Neural progenitor cell (in vitro differentiated cells): ENCODE measurements at regions not wholly inside any gene's neighbourhood (a gene's known extent, or its start where the extent isn't known, plus 50 kb on each side); places are given as distances from the start of the nearest gene placed in this dataset.

Experiments
- DNase-seq: peaks from one replicate; pipeline ENCODE4 v3.0.0-alpha.2; 2016; ENCODE audit warnings: low spot score
- H2AFZ ChIP-seq: fragments of 200-600 bp; sonication (generic); replicated peaks from 2 replicates; pipeline ENCODE4 v1.6.1; 2016; ENCODE audit warnings: antibody characterized with exemption
- H3F3A ChIP-seq: fragments of 200-600 bp; sonication (generic); 2 replicates; pipeline ENCODE4 v1.6.1; 2016; ENCODE audit warnings: antibody characterized with exemption, low read depth
- H3K27ac ChIP-seq: fragments of 200-600 bp; sonication (generic); 2 replicates; pipeline ENCODE4 v1.5.1; 2016; ENCODE audit warnings: mild to moderate bottlenecking
- H3K27me3 ChIP-seq: fragments of 200-600 bp; sonication (generic); 2 replicates; pipeline ENCODE4 v1.6.1; 2016; ENCODE audit warnings: mild to moderate bottlenecking, moderate library complexity
- H3K36me3 ChIP-seq: fragments of 200-600 bp; sonication (generic); 2 replicates; pipeline ENCODE4 v1.5.1; 2016
- H3K4me1 ChIP-seq: fragments of 200-600 bp; sonication (generic); 2 replicates; pipeline ENCODE4 v1.6.1; 2016; ENCODE audit warnings: mixed run types
- H3K4me2 ChIP-seq: fragments of 200-600 bp; sonication (generic); 2 replicates; pipeline ENCODE4 v1.6.1; 2016
- H3K4me3 ChIP-seq: fragments of 200-600 bp; sonication (generic); 2 replicates; pipeline ENCODE4 v1.5.1; 2016
- H3K79me2 ChIP-seq: fragments of 200-600 bp; sonication (generic); 2 replicates; pipeline ENCODE4 v1.6.1; 2016; ENCODE audit warnings: low read depth
- H3K9ac ChIP-seq: fragments of 200-600 bp; sonication (generic); 2 replicates; pipeline ENCODE4 v1.6.1; 2016
- H3K9me3 ChIP-seq: fragments of 200-600 bp; sonication (generic); 2 replicates; pipeline ENCODE4 v1.5.1; 2016; ENCODE audit warnings: low read depth
- H4K20me1 ChIP-seq: fragments of 200-600 bp; sonication (generic); 2 replicates; pipeline ENCODE4 v1.6.1; 2016; ENCODE audit warnings: low read depth
- H3K27ac Mint-ChIP-seq: 3 replicates; pipeline ENCODE4 v1.8.0; 2021; ENCODE audit warnings: mixed read lengths
- H3K27me3 Mint-ChIP-seq: 2 replicates; pipeline ENCODE4 v1.8.0; 2022; ENCODE audit warnings: low read depth, mild to moderate bottlenecking, inconsistent platforms, moderate library complexity, mixed read lengths; ENCODE audit not compliant: insufficient read depth
- H3K36me3 Mint-ChIP-seq: 3 replicates; pipeline ENCODE4 v1.8.0; 2021; ENCODE audit warnings: mixed read lengths
- H3K4me1 Mint-ChIP-seq: 3 replicates; pipeline ENCODE4 v1.8.0; 2021; ENCODE audit warnings: mixed read lengths
- H3K4me3 Mint-ChIP-seq: 3 replicates; pipeline ENCODE4 v1.8.0; 2021; ENCODE audit warnings: mild to moderate bottlenecking, moderate library complexity, mixed read lengths
- H3K9me3 Mint-ChIP-seq: 3 replicates; pipeline ENCODE4 v1.8.0; 2020; ENCODE audit warnings: mixed read lengths
- CTCF ChIP-seq: fragments of 200-600 bp; sonication (generic); IDR thresholded peaks from 2 replicates; pipeline ENCODE4 v1.5.1; 2017; ENCODE audit warnings: antibody characterized with exemption, mild to moderate bottlenecking
- EZH2 ChIP-seq: fragments of 200-600 bp; sonication (generic); IDR thresholded peaks from 2 replicates; pipeline ENCODE4 v1.6.1; 2017; ENCODE audit warnings: antibody characterized with exemption, mild to moderate bottlenecking, moderate library complexity
- EZH2phosphoT487 ChIP-seq: fragments of 200-600 bp; sonication (generic); IDR thresholded peaks from 2 replicates; pipeline ENCODE4 v1.6.1; 2017; ENCODE audit warnings: antibody characterized with exemption

GRCh38 chr5:166909040-166909439 lies 1382.4 kb upstream of the WWC1 start:
- Mint-ChIP-seq H3K4me3 (no peak overlapping the region), H3K4me1 (peaks cover 2% of the 10 kb centered on the region), H3K9me3 (no peaks in the 10 kb centered on the region), H3K27me3 (peaks cover 5% of the 10 kb centered on the region), H3K27ac (no peak overlapping the region), H3K36me3 (no peaks in the 10 kb centered on the region)
- Histone ChIP-seq H3K27ac (no peak overlapping the region), H3K79me2 (no peaks in the 10 kb centered on the region), H3K36me3 (no peaks in the 10 kb centered on the region), H2AFZ (no peak overlapping the region), H3K4me3 (no peak overlapping the region), H3K9me3 (no peaks in the 10 kb centered on the region), H3K9ac (no peak overlapping the region), H3F3A (no peaks in the 10 kb centered on the region), H3K4me1 (no peaks in the 10 kb centered on the region), H3K4me2 (no peak overlapping the region), H4K20me1 (no peaks in the 10 kb centered on the region), H3K27me3 (no peaks in the 10 kb centered on the region)
- TF ChIP-seq CTCF (no peak), EZH2 (no peak), EZH2phosphoT487 (no peak)
- no peak for DNase-seq

- Histone ChIP-seq H3K27me3 (no peaks in the 10 kb centered on the region), H2AFZ (no peak overlapping the region), H3K4me2 (no peak overlapping the region), H3F3A (no peaks in the 10 kb centered on the region), H3K36me3 (no peaks in the 10 kb centered on the region), H3K27ac (no peak overlapping the region), H3K79me2 (no peaks in the 10 kb centered on the region), H3K9me3 (no peaks in the 10 kb centered on the region), H3K9ac (no peak overlapping the region), H3K4me3 (no peak overlapping the region), H3K4me1 (no peaks in the 10 kb centered on the region), H4K20me1 (no peaks in the 10 kb centered on the region)
- Mint-ChIP-seq H3K4me1 (peaks cover 2% of the 10 kb centered on the region), H3K36me3 (no peaks in the 10 kb centered on the region), H3K27me3 (peaks cover 5% of the 10 kb centered on the region), H3K27ac (no peak overlapping the region), H3K9me3 (no peaks in the 10 kb centered on the region), H3K4me3 (no peak overlapping the region)
- DNase-seq: no peak
- no peak for TF ChIP-seq CTCF
- no peak for TF ChIP-seq EZH2
- TF ChIP-seq EZH2phosphoT487: no peak
These were observed 1381.5 kb upstream of the WWC1 start for GRCh38 chr5:166909926-166910325.

GRCh38 chr5:166910995-166911394 lies 1380.5 kb upstream of the WWC1 start:
- no peak overlapping the region for H3K4me3 ChIP-seq
- Mint-ChIP-seq H3K27ac (no peak overlapping the region), H3K27me3 (peaks cover 5% of the 10 kb centered on the region), H3K36me3 (no peaks in the 10 kb centered on the region), H3K4me3 (no peak overlapping the region), H3K4me1 (peaks cover 2% of the 10 kb centered on the region), H3K9me3 (no peaks in the 10 kb centered on the region)
- no peak for TF ChIP-seq EZH2
- TF ChIP-seq EZH2phosphoT487: no peak
- TF ChIP-seq CTCF: no peak
- H3K9ac ChIP-seq: no peak overlapping the region
- H3K36me3 ChIP-seq: no peaks in the 10 kb centered on the region
- H4K20me1 ChIP-seq: no peaks in the 10 kb centered on the region
- H3K4me2 ChIP-seq: no peak overlapping the region
- no peak for DNase-seq
- no peaks in the 10 kb centered on the region for H3K4me1 ChIP-seq
- H3K27me3 ChIP-seq: no peaks in the 10 kb centered on the region
- no peak overlapping the region for H3K27ac ChIP-seq
- H3K79me2 ChIP-seq: no peaks in the 10 kb centered on the region
- H3F3A ChIP-seq: no peaks in the 10 kb centered on the region
- no peak overlapping the region for H2AFZ ChIP-seq
- H3K9me3 ChIP-seq: no peaks in the 10 kb centered on the region

- Mint-ChIP-seq H3K4me3 (no peak overlapping the region), H3K27me3 (peaks cover 2% of the 10 kb centered on the region), H3K9me3 (peaks cover 4% of the 10 kb centered on the region), H3K36me3 (no peaks in the 10 kb centered on the region), H3K4me1 (peaks cover 3% of the 10 kb centered on the region), H3K27ac (no peak overlapping the region)
- no peak for DNase-seq
- H3K27ac ChIP-seq: no peak overlapping the region
- no peak overlapping the region for H2AFZ ChIP-seq
- no peaks in the 10 kb centered on the region for H3K9me3 ChIP-seq
- no peaks in the 10 kb centered on the region for H3K79me2 ChIP-seq
- H3K27me3 ChIP-seq: no peaks in the 10 kb centered on the region
- H3F3A ChIP-seq: no peaks in the 10 kb centered on the region
- no peaks in the 10 kb centered on the region for H3K36me3 ChIP-seq
- TF ChIP-seq EZH2 (no peak), CTCF (no peak), EZH2phosphoT487 (no peak)
- H3K4me3 ChIP-seq: no peak overlapping the region
- H4K20me1 ChIP-seq: no peaks in the 10 kb centered on the region
- H3K9ac ChIP-seq: no peak overlapping the region
- no peak overlapping the region for H3K4me2 ChIP-seq
- H3K4me1 ChIP-seq: no peaks in the 10 kb centered on the region
These were observed 1375.4 kb upstream of the WWC1 start for GRCh38 chr5:166916021-166916420.
